ENCODE measurements at regions not wholly inside any gene's neighbourhood (a gene's known extent, or its start where the extent isn't known, plus 50 kb on each side); places are given as distances from the start of the nearest gene placed in this dataset.

GRCh38 chr4:153082322-153083301 is 121.6 kb upstream of the TRIM2 start:
- Histone ChIP-seq H3K4me3 (no peak overlapping the region), H3K4me1 (peaks cover 31% of the 10 kb centered on the region), H3K9me3 (no peaks in the 10 kb centered on the region), H3K36me3 (no peaks in the 10 kb centered on the region), H3K27ac (peak overlapping the region; percentile 20), H3K27me3 (no peaks in the 10 kb centered on the region)
- WGBS = 52% methylated on average over 15 of the region's 15 CpGs
- no peak for TF ChIP-seq CTCF (IDR thresholded peaks at IDR 0.05)
- no peak for TF ChIP-seq EP300 (IDR thresholded peaks at IDR 0.05)
- TF ChIP-seq POLR2A (IDR thresholded peaks at IDR 0.05) = no peak
- no peak for TF ChIP-seq POLR2AphosphoS5 (IDR thresholded peaks at IDR 0.05)
- no peak for DNase-seq (ENCODE audit: low spot score in 2 of 2)

GRCh38 chr4:153083447-153083947 is 120.7 kb upstream of the TRIM2 start:
- peaks cover 31% of the 10 kb centered on the region for H3K4me1 ChIP-seq
- H3K27me3 ChIP-seq = no peaks in the 10 kb centered on the region
- 20% methylated on average over 7 of the region's 7 CpGs for WGBS
- no peak for DNase-seq (ENCODE audit: low spot score in 2 of 2)
- TF ChIP-seq CTCF (IDR thresholded peaks at IDR 0.05) = peak in 1 of 2 donors; percentile 47
- TF ChIP-seq POLR2A (IDR thresholded peaks at IDR 0.05) = no peak
- H3K4me3 ChIP-seq = no peak overlapping the region
- peak overlapping the region; percentile 20 for H3K27ac ChIP-seq
- no peaks in the 10 kb centered on the region for H3K9me3 ChIP-seq
- H3K36me3 ChIP-seq = no peaks in the 10 kb centered on the region

- no peak for DNase-seq (ENCODE audit: low spot score in 2 of 2)
- WGBS = 80% methylated on average over 14 of the region's 15 CpGs
- Histone ChIP-seq H3K4me1 (peaks cover 31% of the 10 kb centered on the region), H3K27me3 (no peaks in the 10 kb centered on the region), H3K4me3 (no peak overlapping the region), H3K36me3 (no peaks in the 10 kb centered on the region), H3K9me3 (no peaks in the 10 kb centered on the region), H3K27ac (no peak overlapping the region)
- TF ChIP-seq POLR2AphosphoS5 (IDR thresholded peaks at IDR 0.05) (no peak), CTCF (IDR thresholded peaks at IDR 0.05) (no peak), EP300 (IDR thresholded peaks at IDR 0.05) (no peak), POLR2A (IDR thresholded peaks at IDR 0.05) (no peak)
These were observed 119.8 kb upstream of the TRIM2 start for GRCh38 chr4:153084224-153084979.

- Histone ChIP-seq H3K27ac (no peak overlapping the region), H3K36me3 (no peaks in the 10 kb centered on the region), H3K27me3 (no peaks in the 10 kb centered on the region), H3K4me1 (peaks cover 31% of the 10 kb centered on the region), H3K4me3 (no peak overlapping the region), H3K9me3 (no peaks in the 10 kb centered on the region)
- TF ChIP-seq CTCF (IDR thresholded peaks at IDR 0.05) = peak; percentile 85 to 93
- TF ChIP-seq EP300 (IDR thresholded peaks at IDR 0.05) = no peak
- TF ChIP-seq POLR2A (IDR thresholded peaks at IDR 0.05) = no peak
- TF ChIP-seq POLR2AphosphoS5 (IDR thresholded peaks at IDR 0.05) = no peak
- whole genome bisulfite sequencing = 6% methylated on average over 8 of the region's 11 CpGs
- peak; percentile 87 to 90 for DNase-seq (ENCODE audit: low spot score in 2 of 2)
These were observed 119.1 kb upstream of the TRIM2 start for GRCh38 chr4:153084980-153085630.

Data from suprapubic skin (tissue), 4 donors.